Loucy (cell line): ENCODE measurements at regions not wholly inside any gene's neighbourhood (a gene's known extent, or its start where the extent isn't known, plus 50 kb on each side); places are given as distances from the start of the nearest gene placed in this dataset.

ENCODE experiments used
- H2AFZ ChIP-seq: fragments of 200-600 bp; sonication (generic); 2 replicates; pipeline ENCODE4 v1.6.0; 2016; ENCODE audit warnings: antibody characterized with exemption, mild to moderate bottlenecking, low read length, moderate library complexity
- H3F3A ChIP-seq: fragments of 200-600 bp; 2 replicates; pipeline ENCODE4 v1.6.0; 2016; ENCODE audit warnings: antibody characterized with exemption, low read depth, mild to moderate bottlenecking
- H3K27me3 ChIP-seq: fragments of 200-600 bp; sonication (generic); 2 replicates; pipeline ENCODE4 v1.6.1; 2014; ENCODE audit warnings: low read length, mild to moderate bottlenecking; ENCODE audit not compliant: insufficient read depth, poor library complexity, severe bottlenecking
- H3K36me3 ChIP-seq: fragments of 200-600 bp; sonication (generic); 2 replicates; pipeline ENCODE4 v1.6.1; 2016; ENCODE audit warnings: low read length; ENCODE audit not compliant: insufficient read depth
- H3K4me1 ChIP-seq: fragments of 200-600 bp; sonication (generic); 2 replicates; pipeline ENCODE4 v1.5.1; 2014; ENCODE audit warnings: low read length, mild to moderate bottlenecking; ENCODE audit not compliant: insufficient read depth, poor library complexity, severe bottlenecking
- H3K4me2 ChIP-seq: fragments of 200-600 bp; sonication (generic); 2 replicates; pipeline ENCODE4 v1.6.0; 2014; ENCODE audit warnings: antibody characterized with exemption, low read length, low read depth, mild to moderate bottlenecking; ENCODE audit not compliant: poor library complexity, severe bottlenecking
- H3K4me3 ChIP-seq: fragments of 200-600 bp; sonication (generic); 2 replicates; pipeline ENCODE4 v1.5.1; 2014; ENCODE audit warnings: low read length, mild to moderate bottlenecking, mixed read lengths; ENCODE audit not compliant: poor library complexity, severe bottlenecking
- H3K79me2 ChIP-seq: fragments of 200-600 bp; sonication (generic); 2 replicates; pipeline ENCODE4 v1.6.1; 2014; ENCODE audit warnings: low read length; ENCODE audit not compliant: insufficient read depth
- H3K9ac ChIP-seq: fragments of 200-600 bp; sonication (generic); 2 replicates; pipeline ENCODE4 v1.6.0; 2014; ENCODE audit warnings: mild to moderate bottlenecking, low read depth, low read length, moderate library complexity; ENCODE audit not compliant: poor library complexity, severe bottlenecking
- H3K9me2 ChIP-seq: fragments of 200-600 bp; sonication (generic); replicated peaks from 2 replicates; pipeline ENCODE4 v1.6.1; 2016; ENCODE audit warnings: low read depth, low read length, mixed read lengths
- H3K9me3 ChIP-seq: fragments of 200-600 bp; sonication (generic); 2 replicates; pipeline ENCODE4 v1.6.1; 2014; ENCODE audit warnings: mild to moderate bottlenecking, antibody characterized with exemption, low read length, low read depth; ENCODE audit not compliant: insufficient read depth
- H4K20me1 ChIP-seq: fragments of 200-600 bp; sonication (generic); 2 replicates; pipeline ENCODE4 v1.6.0; 2014; ENCODE audit warnings: antibody characterized with exemption, low read length, mild to moderate bottlenecking; ENCODE audit not compliant: insufficient read depth, poor library complexity, severe bottlenecking
- CTCF ChIP-seq: fragments of 200-600 bp; sonication (generic); conservative IDR thresholded peaks from 2 replicates; pipeline ENCODE4 v1.5.1; 2014; ENCODE audit warnings: mild to moderate bottlenecking, antibody characterized with exemption, low read length
- EZH2phosphoT487 ChIP-seq: fragments of 200-600 bp; IDR thresholded peaks from 2 replicates; pipeline ENCODE4 v1.6.1; 2018; ENCODE audit warnings: antibody characterized with exemption, mild to moderate bottlenecking, moderate library complexity, borderline replicate concordance

DNA sequence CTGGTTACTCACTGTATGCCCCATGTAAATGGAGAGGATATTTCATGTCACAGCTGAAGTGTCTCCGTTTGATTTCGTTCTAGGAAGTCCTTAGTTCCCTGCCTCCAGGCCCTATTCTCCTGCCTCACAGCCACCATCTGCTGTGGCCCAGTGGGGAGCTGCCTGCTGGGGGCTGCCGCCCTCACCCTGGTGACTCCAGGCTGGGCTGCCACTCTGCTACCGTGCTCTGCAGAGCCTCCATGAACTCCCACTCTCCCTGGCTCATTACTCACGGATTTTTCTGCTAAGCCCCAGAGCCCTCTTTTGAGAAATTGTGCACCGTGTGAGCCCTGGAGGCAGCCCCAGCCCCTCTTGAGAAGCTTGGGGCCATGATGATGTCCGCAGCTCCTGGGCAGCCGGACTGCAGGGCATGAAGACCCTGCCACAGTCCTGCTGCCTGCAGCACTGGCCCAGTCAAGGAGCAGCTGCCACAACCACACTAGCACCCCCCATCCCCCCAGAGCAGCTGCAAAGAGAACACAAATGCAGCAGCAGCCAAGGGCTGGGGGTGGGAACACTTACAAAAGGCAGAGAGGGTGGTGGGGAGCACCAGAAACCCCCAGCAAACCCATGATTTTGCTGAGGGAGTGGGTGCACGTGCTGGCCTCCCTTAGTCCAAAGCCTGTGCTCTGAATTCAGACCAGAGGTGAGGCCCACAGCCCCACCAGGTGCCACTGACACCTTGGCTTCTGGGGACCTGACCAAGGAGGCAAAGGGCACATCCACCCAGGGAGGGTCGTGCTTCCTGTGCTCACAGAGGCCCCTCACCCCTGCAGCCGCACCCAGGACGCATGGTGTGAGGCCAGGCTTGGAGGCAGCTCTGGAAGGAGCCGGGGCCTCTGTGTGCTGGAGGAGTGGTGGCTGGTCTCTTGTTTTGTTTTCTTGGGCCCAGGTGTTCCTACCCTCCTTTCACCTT is 270.2 kb upstream of the RAB6C start:
- Histone ChIP-seq H3K9me3 (no peaks in the 10 kb centered on the region), H3K79me2 (no peaks in the 10 kb centered on the region), H3K4me3 (no peak overlapping the region), H4K20me1 (no peaks in the 10 kb centered on the region), H3F3A (no peaks in the 10 kb centered on the region), H3K36me3 (no peaks in the 10 kb centered on the region), H2AFZ (no peak overlapping the region), H3K4me1 (no peaks in the 10 kb centered on the region), H3K9ac (no peak overlapping the region), H3K4me2 (no peak overlapping the region), H3K27me3 (no peaks in the 10 kb centered on the region), H3K9me2 (no peaks in the 10 kb centered on the region)
- no peak for TF ChIP-seq EZH2phosphoT487
- TF ChIP-seq CTCF = no peak

- Histone ChIP-seq H3K4me1 (no peaks in the 10 kb centered on the region), H2AFZ (no peak overlapping the region), H3K9me2 (no peaks in the 10 kb centered on the region), H3K79me2 (no peaks in the 10 kb centered on the region), H3K4me3 (no peak overlapping the region), H3K9ac (no peak overlapping the region), H3K4me2 (no peak overlapping the region), H3K36me3 (no peaks in the 10 kb centered on the region), H3K9me3 (no peaks in the 10 kb centered on the region), H4K20me1 (no peaks in the 10 kb centered on the region), H3F3A (no peaks in the 10 kb centered on the region), H3K27me3 (no peaks in the 10 kb centered on the region)
- TF ChIP-seq EZH2phosphoT487 (no peak), CTCF (no peak)
These were observed 269.4 kb upstream of the RAB6C start for GRCh38 chr2:129709956-129710598.

DNA sequence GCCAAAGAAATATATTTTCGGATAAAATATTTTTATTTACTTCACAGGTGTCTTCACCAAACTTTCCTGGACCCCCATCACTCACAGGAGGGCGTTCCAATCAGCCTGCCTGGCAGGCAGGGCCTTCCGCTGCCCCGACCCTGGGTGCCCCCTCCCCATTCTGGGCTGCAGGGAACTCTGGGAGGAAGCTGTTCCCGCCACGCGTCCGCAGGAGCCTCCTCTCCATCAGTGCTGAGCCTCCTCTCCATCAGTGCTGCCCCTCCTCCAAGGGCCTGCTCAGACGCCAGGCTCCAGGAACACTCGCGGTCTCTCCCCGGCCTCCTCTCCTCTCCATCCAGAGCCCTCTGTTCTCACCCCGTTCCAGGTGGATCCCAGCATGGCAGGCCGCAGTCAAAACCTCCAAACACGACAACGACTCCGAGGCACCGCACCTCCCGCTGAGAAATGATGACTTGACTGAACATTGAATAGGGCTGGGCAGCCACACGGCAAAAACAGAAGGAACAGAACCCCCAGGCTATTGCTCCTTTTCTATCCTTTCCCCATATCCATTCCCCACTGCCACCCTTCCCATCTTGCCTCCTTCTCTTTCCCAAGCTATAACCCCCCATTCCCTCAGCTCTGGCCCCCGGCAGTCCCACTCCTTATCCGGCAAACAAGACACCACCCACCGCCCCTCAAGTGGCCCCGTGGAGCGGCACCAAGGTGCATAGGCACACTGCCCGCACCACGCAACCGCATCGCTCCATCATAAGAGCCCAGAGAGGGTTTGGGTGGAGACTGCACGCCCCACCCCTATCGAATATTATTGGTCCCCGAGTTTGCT is 268.6 kb upstream of the RAB6C start:
- no peak overlapping the region for H3K4me3 ChIP-seq
- no peaks in the 10 kb centered on the region for H3K36me3 ChIP-seq
- TF ChIP-seq CTCF (no peak), EZH2phosphoT487 (no peak)
- H3K9ac ChIP-seq = no peak overlapping the region
- no peaks in the 10 kb centered on the region for H3K79me2 ChIP-seq
- no peaks in the 10 kb centered on the region for H3K9me3 ChIP-seq
- H3K27me3 ChIP-seq = no peaks in the 10 kb centered on the region
- H4K20me1 ChIP-seq = no peaks in the 10 kb centered on the region
- no peaks in the 10 kb centered on the region for H3K4me1 ChIP-seq
- no peak overlapping the region for H3K4me2 ChIP-seq
- H2AFZ ChIP-seq = no peak overlapping the region
- H3K9me2 ChIP-seq = no peaks in the 10 kb centered on the region
- no peaks in the 10 kb centered on the region for H3F3A ChIP-seq
